K562 (cell line): ENCODE measurements at regions not wholly inside any gene's neighbourhood (a gene's known extent, or its start where the extent isn't known, plus 50 kb on each side); places are given as distances from the start of the nearest gene placed in this dataset.

Experiments used
- CC2D1A ChIP-seq: fragments of 450-650 bp; IDR thresholded peaks from 2 replicates; pipeline ENCODE4 v1.6.1; 2017; ENCODE audit warnings: mild to moderate bottlenecking
- CEBPB ChIP-seq: fragments of 450-650 bp; IDR thresholded peaks from 2 replicates; pipeline ENCODE4 v1.6.1; 2016; ENCODE audit warnings: missing genetic modification characterization, missing compliant biosample characterization
- CHD1 ChIP-seq: fragments of 200-600 bp; sonication (generic); IDR thresholded peaks from one replicate; pipeline ENCODE4 v1.6.1; 2012; ENCODE audit warnings: mild to moderate bottlenecking, moderate library complexity, low read length, inconsistent platforms
- DNMT1 ChIP-seq: fragments of 450-650 bp; IDR thresholded peaks from 2 replicates; pipeline ENCODE4 v1.6.1; 2016; ENCODE audit warnings: antibody characterized with exemption, mild to moderate bottlenecking
- EP300 ChIP-seq: IDR thresholded peaks from 2 replicates; pipeline ENCODE4 v1.6.1; 2012; ENCODE audit warnings: low read length, improper control_type of control experiment
- SMC3 ChIP-seq: conservative IDR thresholded peaks from 2 replicates; pipeline ENCODE4 v1.6.1; 2011; ENCODE audit warnings: low read depth, low read length, improper control_type of control experiment; ENCODE audit not compliant: insufficient read depth
- ZNF41 ChIP-seq: fragments of 250-450 bp; sonication (Bioruptor Pico); conservative IDR thresholded peaks from 2 replicates; pipeline ENCODE4 v1.4.0; 2020; ENCODE audit warnings: mild to moderate bottlenecking

- TF ChIP-seq SMC3 (no peak), CHD1 (no peak), CEBPB (no peak), DNMT1 (no peak), EP300 (no peak), CC2D1A (no peak), ZNF41 (CRISPR knock-in tag) (no peak)
Measured at GRCh38 chr12:88750867-88751543, 170.7 kb upstream of the KITLG start.
